ENCODE measurements at regions not wholly inside any gene's neighbourhood (a gene's known extent, or its start where the extent isn't known, plus 50 kb on each side); places are given as distances from the start of the nearest gene placed in this dataset.

DNA sequence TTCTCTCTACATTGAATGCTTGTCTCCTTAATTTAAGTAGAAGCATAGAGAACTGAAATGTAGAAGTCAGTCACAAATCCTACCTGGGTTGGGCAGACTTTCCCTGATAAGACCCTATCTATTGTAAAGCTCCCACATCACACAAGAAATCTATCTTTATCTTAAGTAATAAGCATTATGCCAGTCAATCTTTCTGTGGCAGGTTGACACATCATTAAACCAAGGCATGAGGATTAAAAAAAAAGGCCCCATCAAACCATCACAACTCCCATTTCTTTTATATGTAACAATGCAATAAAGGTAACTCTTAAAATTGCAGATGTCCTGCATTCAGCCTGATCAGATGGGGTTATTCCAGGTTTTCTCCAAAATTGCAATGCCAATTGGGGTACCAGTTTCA lies 311.8 kb downstream of the TOX3 start:
- TF ChIP-seq GATA3 (IDR thresholded peaks at IDR 0.05; ENCODE audit: low read depth, low read length): no peak
- TF ChIP-seq GATA2 (IDR thresholded peaks at IDR 0.05; ENCODE audit: low read depth, low read length): no peak

Measured in SH-SY5Y (cell line).